Stromal cell of bone marrow (primary cell): ENCODE measurements at regions not wholly inside any gene's neighbourhood (a gene's known extent, or its start where the extent isn't known, plus 50 kb on each side); places are given as distances from the start of the nearest gene placed in this dataset.
"Not testable (repeated sequence)": the region's sequence is repeated elsewhere in the genome, so short reads cannot be mapped to it uniquely, and the experiment has no call there.

Experiments
- DNase-seq: peaks from one replicate; pipeline ENCODE4 v3.0.0-alpha.2; 2012; ENCODE audit warnings: low read depth

DNA sequence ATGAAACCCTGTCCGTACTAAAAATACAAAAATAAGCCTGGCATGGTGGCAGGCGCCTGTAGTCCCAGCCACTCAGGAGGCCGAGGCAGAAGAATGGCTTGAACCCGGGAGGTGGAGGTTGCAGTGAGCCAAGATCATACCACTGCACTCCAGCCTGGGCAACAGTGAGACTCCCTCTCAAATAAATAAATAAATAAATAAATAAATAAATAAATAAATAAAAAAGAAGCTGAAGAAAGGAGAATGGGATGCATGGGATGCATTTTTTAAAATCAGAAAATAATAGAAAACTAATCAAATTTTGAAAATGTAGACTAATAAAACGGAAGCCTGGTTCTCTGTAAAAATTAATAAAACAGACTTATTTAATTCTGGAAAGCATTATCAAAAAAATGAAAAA, 171.1 kb upstream of the CCNG1 start:
- DNase-seq = not testable (repeated sequence)

DNA sequence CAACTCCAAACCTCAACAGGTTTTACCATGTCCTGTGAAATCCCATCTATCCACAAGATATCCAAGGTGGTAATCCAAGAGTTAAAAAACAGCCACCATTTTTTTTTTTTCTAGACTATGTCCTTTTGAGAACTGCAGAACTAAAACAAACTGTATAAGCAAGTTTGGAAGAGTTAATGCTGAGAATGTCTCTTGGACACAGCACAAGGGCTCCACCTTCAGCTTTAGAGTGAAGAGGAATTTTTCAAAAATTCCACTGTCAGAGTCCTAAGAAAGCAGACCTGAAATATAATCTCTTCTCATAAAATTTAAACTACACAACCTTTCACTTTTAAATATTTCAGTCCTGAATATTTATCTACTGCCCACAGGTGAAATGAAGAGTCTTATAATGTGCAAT, 167.8 kb upstream of the CCNG1 start:
- no peak for DNase-seq

DNA sequence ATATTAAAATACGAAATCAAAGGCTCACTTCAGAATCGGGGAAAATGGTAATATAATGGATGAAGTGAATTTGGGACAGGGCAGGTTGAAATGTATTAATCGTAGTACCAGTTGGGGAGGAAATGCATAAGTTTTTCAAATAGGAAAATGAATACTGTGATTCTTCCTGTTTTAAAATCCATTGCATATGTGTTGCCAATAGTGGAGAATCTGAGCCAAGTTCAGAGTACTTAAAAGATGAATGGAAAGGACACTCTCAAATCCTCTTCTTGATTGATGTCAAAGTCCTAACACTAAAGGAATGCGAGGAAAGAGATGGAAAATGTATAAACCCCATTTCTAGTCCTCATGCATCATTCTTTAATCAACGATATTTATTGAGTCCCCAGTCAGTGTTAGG, 160.9 kb upstream of the CCNG1 start:
- DNase-seq = no peak

DNA sequence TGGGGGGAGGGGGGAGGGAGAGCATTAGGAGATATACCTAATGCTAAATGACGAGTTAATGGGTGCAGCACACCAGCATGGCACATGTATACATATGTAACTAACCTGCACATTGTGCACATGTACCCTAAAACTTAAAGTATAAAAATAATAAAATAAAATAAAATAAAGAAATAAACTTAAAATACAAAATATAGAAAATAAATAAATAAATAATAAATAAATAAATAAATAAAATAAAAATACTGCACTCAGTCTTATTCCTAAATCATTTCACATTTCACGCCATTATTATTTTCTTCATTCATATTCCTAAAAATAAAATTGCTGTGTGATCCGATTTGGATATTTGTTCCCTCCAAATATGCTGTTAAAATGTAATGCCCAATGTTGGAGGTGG, 156.5 kb upstream of the CCNG1 start:
- DNase-seq = not testable (repeated sequence)

DNA sequence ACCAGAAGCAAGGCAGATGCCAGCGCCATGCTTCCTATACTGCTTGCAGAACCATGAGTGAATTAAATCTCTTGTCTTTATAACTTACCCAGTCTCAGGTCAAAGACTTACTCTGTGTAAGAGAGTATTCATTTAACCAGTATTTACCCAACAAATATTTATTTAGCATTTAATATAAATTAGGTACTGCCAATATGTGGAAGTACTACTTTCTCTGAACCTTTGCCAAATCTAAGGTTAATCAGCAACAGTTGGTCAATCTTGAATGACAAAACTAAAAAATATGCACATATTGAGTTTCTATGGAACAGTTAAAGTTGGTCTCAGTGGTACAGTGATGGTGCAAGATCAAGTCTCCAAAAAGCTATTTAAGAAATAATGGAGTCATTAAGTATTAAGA, 155.9 kb upstream of the CCNG1 start:
- no peak for DNase-seq

DNA sequence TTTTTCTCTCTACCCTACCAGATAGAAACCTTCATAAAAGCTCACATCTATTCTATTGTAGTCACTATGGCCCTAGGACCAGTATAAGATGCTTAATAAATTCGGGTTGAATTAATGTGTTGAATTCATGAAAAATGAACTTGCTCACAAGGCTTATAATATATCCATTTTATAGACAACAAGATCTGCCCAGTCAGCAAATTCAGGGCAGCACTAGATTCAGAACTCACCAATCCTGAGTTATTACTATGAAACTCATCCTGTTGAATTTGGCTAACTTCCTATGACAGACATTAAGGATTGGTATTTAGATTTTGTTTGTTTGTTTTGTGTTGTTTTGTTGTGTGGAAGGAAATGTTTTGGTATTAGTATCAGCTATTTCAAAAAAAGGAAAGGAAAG, 143.6 kb upstream of the CCNG1 start:
- no peak for DNase-seq

DNA sequence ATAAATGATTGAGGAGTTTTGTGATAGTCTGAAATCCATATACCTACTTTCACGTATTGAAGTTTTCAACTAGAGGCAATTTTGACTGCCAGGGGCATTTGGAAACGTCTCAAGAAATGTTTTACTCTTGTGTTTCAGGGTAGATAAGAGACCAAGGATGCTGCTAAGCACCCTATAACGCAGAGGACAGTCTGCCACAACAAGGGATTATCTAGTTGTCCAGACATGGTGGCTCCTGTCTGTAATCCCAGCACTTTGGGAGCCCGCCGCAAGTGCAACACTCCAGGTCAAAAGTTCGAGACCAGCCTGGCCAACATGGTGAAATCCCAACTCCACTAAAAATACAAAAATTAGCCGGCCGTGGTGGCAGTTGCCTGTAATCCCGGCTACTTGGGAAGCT, 133.7 kb upstream of the CCNG1 start:
- DNase-seq = no peak

DNA sequence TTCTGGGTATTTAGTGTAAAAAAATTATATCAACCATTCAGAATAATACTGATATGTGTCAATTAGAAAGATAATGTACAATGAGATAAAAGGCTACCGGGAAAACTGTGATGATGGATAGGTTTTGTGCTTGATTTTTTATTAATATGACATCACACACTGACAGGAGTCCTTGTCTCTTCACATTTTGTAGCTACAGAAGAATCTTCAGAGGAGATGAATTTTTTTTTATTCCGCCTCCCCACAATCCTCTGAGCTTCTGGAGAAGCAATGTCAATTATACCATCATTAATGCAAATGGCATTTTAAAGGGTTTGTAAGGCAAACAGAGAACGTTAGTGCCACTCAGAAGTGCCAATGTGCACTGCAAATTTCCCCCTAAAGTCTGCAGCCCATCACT, 131.7 kb upstream of the CCNG1 start:
- no peak for DNase-seq

DNA sequence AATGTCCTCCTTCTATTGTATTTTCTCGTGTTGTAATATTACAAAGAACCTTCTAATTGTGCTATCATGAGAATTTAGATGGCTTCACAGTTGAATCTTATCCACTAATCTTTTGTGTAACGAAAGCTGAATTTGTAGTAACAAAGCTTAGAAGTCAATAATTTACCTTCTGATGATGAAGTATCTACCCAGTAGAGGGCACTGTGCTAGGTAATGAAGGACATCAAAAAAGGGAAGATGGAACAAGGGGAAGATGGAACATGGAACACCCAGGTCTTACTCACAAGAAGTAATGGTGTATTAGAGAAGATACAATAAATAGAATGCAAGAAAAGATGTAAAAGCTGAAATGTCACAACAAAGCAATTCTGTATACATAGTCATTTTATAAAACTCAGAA, 131.0 kb upstream of the CCNG1 start:
- DNase-seq = no peak

DNA sequence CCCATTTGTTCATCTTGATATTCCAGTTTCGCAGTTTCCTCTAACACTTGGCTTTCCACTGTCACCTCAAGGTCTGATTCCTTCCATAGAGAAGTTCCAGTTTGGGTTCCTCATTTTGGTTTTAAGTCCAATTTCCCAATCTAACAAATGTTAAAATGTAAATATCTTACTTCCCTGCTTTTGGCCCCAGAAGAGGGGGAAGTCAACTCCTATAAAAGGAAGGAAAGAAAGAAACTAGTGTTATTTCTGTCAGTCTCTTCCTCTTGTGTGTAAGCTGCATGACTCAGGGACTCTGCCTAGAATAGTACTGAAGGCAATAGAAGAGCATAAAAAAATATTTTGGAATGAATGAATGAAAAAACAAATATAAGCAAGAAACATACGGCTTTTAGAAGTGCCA, 127.5 kb upstream of the CCNG1 start:
- DNase-seq = no peak

DNA sequence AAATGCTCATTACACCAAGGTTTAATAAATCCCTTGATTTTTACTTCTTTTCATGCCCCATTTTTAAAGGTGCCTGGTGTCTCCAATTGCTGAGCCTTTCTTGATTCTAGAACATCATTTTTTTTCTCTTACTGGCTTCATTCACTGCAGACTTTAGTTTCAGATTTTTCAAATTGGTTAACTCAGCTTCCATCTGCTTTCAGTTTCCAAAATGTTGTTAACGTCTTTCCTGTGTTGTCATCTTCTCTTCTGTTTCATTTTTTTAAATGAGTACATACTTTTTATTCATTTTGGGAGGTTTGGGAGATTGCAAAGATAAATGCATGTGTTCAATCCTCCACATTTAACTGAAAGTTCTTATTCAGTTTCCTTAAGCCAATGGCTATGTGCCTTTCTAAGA, 126.4 kb upstream of the CCNG1 start:
- no peak for DNase-seq

DNA sequence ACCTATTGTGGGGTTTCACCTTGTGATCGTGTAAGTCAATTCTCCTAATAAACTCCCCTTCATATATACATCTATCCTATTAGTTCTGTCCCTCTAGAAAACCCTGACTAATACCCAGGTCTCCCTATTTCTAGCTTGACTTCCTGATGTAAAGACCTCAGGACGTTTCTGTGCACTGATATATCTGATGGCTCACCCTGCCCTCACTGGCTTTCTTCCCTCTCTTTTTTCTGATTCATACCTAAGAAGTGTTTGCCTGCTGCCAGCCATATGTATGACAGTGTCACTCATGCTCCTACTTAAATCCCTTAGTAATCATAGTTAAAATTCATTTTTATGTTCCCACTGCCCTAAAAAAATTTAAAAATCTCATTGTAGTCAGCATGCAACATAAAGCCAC, 124.8 kb upstream of the CCNG1 start:
- no peak for DNase-seq

DNA sequence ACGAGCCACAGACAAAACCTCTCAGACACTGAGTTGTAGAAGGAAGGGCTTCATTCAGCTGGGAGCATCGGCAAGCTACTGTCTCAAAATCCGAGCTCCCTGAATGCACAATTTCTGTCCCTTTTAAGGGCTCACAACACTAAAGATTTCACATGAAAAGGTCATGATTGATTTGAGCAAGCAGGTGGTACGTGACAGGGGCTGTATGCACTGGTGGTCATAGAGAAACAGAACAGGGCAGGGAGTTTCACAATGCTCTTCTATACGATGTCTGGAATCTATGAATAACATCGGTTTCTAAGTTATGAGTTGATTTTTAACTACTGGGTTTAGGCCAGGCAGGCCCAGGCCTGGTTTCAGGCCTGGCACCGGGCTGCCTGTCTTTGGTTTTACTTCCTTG, 124.3 kb upstream of the CCNG1 start:
- not testable (repeated sequence) for DNase-seq

DNA sequence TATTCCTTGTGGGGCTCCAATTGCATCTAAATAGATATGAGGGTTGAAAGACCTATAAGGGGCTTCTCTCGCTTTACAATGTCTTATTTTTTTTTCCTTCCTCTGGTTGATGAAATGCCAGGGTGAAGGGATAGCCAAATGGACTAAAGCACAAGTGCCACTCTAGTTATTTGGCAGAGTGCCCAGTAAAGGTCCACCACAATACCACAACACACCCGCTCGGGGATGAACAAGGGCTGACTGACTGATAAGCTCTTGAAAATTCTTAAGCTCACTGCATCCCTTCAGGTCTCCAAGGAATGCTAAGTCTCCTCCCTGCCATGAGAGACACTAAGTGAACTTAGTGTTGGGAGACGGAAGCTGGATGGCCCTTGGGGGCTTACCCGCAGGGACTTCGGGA, 121.0 kb upstream of the CCNG1 start:
- DNase-seq = not testable (repeated sequence)

DNA sequence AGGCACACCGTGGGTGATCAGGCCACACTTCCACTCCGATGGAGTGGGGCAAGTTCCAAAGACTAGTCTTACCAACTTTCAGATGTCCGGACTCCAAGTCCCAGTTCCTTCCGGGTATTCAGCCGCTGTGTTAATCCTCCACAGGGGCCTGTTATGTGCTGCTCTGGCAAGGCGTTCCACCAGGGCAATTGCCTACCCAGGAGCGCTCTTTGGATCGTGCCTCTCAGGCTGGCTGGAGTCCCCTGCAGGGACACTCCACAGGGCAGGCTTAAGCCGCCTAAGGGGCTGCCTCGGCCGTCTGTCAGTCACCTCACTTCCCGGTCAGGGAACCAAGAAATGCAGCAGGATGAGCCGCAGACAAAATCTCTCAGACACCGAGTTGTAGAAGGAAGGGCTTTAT, 118.7 kb upstream of the CCNG1 start:
- DNase-seq = no peak

DNA sequence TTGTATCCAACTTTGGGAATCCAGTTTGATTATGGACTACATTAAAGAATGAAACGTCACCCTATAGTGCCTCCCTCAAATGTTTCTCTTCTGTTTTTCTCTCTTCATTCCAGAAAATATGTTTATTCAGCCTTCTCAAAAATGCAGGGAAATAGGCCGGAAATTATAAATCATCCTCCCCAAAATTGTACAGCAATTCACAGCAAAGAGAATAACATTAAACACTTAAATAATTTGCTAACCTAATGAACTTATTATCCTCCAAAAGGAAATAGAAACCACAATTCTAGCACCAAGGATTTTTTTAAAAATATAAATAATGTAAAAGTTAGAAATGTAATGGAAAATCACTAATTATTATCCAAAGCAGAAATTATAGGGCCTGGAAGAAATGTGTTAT, 115.9 kb upstream of the CCNG1 start:
- DNase-seq = no peak

DNA sequence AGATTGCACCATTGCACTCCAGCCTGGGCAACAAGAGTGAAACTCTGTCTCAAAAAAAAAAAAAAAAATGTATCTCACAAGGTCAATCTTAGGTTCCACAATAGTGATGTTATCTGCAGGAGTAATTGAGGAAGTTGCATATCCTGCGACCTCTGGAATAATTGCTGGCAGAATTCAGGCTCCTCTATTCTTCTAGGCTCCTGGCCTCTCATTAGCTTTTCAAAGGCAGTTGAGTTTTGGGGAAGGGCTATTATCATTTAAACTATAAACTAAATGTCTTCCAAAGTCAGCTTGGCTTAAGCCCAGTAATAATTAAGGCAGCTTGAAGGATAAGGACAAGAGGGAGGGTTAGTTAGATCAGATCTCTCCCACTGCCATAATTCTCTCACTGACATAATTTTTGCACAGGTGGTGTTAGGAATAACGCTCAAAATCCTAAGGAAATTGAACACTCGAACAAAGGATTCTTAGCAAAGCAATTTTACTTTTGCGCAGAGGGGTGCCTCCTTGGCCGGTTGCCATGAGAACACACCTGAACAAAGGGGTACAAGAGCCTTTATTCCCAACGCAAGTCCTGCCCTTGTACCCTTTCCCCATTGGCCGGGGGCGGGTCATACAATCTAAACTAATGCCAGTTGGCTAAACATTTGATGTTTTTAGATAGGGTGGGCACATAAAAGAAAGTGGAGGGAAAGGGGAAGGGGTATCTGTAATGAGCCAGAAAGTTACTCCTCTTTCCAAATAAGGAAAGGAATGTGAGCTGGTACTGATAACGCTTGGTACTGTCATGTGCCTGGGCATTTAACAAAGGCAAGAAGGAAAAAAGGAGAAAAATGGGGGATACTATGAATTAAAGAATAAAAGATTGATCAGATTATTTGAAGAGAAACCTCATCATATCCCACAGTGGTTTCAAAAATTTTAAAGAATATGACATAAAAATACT, 106.4 kb upstream of the CCNG1 start:
- no peak for DNase-seq

DNA sequence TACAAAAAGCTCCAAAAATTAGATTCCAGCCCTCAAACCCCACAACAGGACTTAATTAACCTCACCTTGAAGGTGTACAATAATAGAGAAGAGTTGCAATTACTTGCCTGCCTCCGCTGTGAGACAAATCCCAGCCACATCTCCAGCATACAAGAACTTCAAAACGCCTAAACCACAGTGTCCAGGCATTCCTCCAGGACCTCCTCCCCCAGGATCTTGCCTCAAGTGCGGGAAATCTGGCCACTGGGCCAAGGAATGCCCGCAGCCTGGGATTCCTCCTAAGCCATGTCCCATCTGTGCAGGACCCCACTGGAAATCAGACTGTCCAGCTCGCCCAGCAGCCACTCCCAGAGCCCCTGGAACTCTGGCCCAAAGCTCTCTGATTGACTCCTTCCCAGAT, 101.3 kb upstream of the CCNG1 start:
- not testable (repeated sequence) for DNase-seq

DNA sequence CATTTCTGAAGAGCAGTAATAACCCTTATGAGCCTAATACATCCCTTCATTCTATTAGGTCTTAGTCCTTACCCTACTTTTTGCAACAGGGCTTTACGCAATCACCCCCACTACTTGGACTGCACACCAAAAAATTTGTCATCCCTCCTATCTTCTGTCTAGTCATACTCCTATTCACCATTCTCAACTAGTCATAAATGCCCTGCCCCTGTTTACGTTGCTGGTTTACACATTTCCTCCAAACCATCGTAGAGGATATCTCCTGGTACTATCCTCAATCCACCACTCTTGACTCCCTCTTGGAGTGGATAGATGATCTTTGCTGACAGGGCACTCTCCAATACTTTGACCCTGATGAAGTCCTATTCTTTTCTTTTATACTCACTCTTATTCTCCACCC, 98.2 kb upstream of the CCNG1 start:
- no peak for DNase-seq

DNA sequence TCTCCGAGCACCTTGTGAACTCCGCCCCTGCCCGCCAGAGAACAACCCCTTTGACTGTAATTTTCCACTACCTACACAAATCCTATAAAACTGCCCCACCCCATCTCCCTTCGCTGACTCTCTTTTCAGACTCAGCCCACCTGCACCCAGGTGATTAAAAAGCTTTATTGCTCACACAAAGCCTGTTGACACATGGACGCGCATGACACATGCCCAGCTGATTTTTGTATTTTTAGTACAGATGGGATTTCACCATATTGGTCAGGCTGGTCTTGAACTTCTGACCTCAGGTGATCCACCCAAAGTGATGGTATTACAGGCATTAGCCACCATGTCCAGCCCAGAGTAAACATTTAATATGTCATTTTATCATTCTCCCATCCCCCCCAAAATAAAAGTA, 97.0 kb upstream of the CCNG1 start:
- not testable (repeated sequence) for DNase-seq

DNA sequence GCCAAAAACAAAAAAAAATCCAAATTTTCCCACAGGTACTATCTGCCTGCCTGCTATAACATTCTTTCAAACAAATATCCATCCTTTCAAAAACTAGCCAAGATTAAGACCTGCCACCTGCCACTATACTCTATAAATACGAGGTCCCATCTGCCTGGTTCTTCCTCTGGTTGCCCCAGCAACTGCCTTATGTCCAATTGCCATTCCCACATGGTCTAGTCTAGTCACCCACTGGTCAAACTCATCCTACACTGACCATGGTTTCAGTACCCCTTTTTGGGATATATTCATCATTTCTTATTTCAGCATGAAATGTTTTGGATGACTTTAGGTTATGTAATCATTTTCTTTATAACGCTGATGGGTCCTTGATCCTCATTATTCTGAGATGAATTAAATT, 95.1 kb upstream of the CCNG1 start:
- no peak for DNase-seq

DNA sequence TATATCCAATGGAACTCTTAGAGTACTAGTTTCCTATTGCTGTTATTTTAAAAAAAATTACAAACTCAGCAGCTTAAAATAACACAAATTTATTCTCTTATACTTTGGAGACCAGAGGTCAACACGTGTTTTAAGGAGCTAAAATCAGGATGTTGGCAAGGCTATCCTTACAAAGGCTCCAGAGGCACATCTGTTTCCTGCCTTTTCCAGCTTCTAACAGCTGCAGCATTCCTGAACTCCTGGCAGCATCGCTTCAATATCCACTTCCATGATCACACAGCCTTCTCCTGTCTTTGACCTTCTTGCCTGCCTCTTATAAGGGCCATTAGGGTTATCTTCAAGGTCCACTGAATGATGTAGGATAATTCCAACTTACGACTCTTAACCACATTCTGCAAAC, 92.2 kb upstream of the CCNG1 start:
- no peak for DNase-seq

DNA sequence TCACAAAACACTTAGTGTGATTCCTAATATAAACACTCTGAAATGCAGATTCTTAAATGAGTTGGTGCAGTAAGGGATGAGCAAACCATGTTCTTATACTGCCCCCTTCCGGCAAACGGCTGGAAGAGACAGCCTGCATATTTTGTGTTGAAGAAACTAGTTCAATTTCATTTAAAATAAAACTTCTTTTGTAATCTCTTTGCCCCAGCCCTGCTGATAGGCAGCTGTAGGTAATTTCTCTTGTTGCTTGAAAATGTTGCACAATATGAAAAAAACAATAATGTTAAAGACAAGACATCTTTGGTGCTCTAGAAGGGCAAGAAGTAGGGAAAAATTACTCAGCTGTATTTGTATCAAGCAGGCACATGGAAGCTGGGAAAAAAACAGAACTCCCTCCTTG, 89.7 kb upstream of the CCNG1 start:
- DNase-seq = peak; percentile 45

DNA sequence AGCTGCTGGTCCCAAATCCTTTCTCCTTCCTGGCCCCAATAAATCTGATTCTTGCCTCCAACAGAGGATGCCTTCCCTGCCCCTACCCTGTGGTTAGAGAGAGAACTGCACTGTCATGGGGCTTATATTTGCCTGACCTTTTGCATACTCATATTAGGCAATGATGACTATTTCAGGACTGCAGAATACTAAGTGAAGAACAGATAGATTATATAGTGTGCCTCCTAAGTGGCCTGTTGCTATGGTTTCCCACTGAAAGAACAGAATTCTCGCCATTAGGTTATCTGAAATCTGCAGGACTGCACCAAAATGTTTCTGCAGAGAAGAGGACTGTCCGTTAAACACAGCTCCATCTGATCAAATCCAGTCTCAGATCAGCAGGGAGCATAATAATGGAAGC, 87.3 kb upstream of the CCNG1 start:
- peak; percentile 3 for DNase-seq
